ENCODE measurements at regions not wholly inside any gene's neighbourhood (a gene's known extent, or its start where the extent isn't known, plus 50 kb on each side); places are given as distances from the start of the nearest gene placed in this dataset.

- POLR2A ChIA-PET = no interaction called here
- Mint-ChIP-seq H3K4me1 (peaks cover 77% of the 10 kb centered on the region), H3K36me3 (ENCODE audit: low read depth) (no peaks in the 10 kb centered on the region), H3K9me3 (peaks cover 5% of the 10 kb centered on the region), H3K27me3 (no peaks in the 10 kb centered on the region), H3K4me3 (peak overlapping the region; percentile 29), H3K27ac (no peak overlapping the region)
- no peak for TF ChIP-seq CTCF (IDR thresholded peaks at IDR 0.05)
- no peak for ATAC-seq (ENCODE audit: low read depth)
- no peak for DNase-seq
- CTCF ChIA-PET = interaction anchor here (1.2 kb wide), 1 partner anchor 10 kb away, joined by 3 read pairs; no protein-coding TSS in a partner anchor
- intact Hi-C loops (cut with micrococcal nuclease) = no loop called here
Measured at GRCh38 chr10:25692761-25693160, 241.3 kb upstream of the MYO3A start.

- no peak for ATAC-seq (ENCODE audit: low read depth)
- H3K9me3 Mint-ChIP-seq = peaks cover 5% of the 10 kb centered on the region
- CTCF ChIA-PET = no interaction called here
- H3K27ac Mint-ChIP-seq = peak overlapping the region; percentile 79
- H3K4me1 Mint-ChIP-seq = peaks cover 79% of the 10 kb centered on the region
- no peak for DNase-seq
- no peaks in the 10 kb centered on the region for H3K36me3 Mint-ChIP-seq (ENCODE audit: low read depth)
- POLR2A ChIA-PET = no interaction called here
- intact Hi-C loops (cut with micrococcal nuclease) = no loop called here
- no peak for TF ChIP-seq CTCF (IDR thresholded peaks at IDR 0.05)
- H3K27me3 Mint-ChIP-seq = no peaks in the 10 kb centered on the region
- peak overlapping the region; percentile 61 for H3K4me3 Mint-ChIP-seq
Measured at GRCh38 chr10:25694206-25694933, 239.7 kb upstream of the MYO3A start.

DNA sequence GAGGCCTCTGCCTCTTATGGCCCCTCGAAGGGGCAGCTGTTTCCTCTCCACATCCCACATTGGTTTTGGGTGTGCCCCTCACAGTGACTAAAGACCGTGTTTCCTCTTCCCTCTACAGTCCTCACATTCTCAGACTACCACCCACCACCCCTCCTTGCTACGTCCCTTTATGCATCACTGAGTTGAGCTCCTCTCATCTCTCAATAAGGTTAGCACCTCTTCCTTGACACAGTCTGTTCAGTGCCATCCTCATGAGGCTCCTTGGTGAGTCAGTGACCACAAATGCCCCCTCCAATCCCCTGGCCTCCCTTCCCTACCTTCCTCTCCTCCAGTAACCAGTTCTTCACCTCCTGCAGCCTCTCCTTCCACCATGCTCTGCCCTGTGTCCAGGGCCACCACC lies 239.1 kb upstream of the MYO3A start:
- H3K36me3 Mint-ChIP-seq (ENCODE audit: low read depth) = no peaks in the 10 kb centered on the region
- H3K4me3 Mint-ChIP-seq = peak overlapping the region; percentile 61
- POLR2A ChIA-PET = no interaction called here
- H3K4me1 Mint-ChIP-seq = peaks cover 73% of the 10 kb centered on the region
- ATAC-seq (ENCODE audit: low read depth) = peak; percentile 77
- H3K27me3 Mint-ChIP-seq = no peaks in the 10 kb centered on the region
- no peak for TF ChIP-seq CTCF (IDR thresholded peaks at IDR 0.05)
- intact Hi-C loops (cut with micrococcal nuclease) = no loop called here
- no peak for DNase-seq
- CTCF ChIA-PET = no interaction called here
- H3K9me3 Mint-ChIP-seq = peaks cover 5% of the 10 kb centered on the region
- peak overlapping the region; percentile 79 for H3K27ac Mint-ChIP-seq

- ATAC-seq (ENCODE audit: low read depth) (no peak), DNase-seq (no peak)
- no peaks in the 10 kb centered on the region for H3K36me3 Mint-ChIP-seq (ENCODE audit: low read depth)
- ChIA-PET CTCF (no interaction called here), POLR2A (no interaction called here)
- peak overlapping the region; percentile 79 for H3K27ac Mint-ChIP-seq
- no peak for TF ChIP-seq CTCF (IDR thresholded peaks at IDR 0.05)
- H3K4me1 Mint-ChIP-seq = peaks cover 67% of the 10 kb centered on the region
- intact Hi-C loops (cut with micrococcal nuclease) = no loop called here
- H3K4me3 Mint-ChIP-seq = no peak overlapping the region
- peaks cover 5% of the 10 kb centered on the region for H3K9me3 Mint-ChIP-seq
- no peaks in the 10 kb centered on the region for H3K27me3 Mint-ChIP-seq
Measured at GRCh38 chr10:25695586-25695985, 238.4 kb upstream of the MYO3A start.

GRCh38 chr10:25696013-25696708 lies 237.9 kb upstream of the MYO3A start:
- Mint-ChIP-seq H3K4me3 (no peak overlapping the region), H3K4me1 (peaks cover 65% of the 10 kb centered on the region), H3K9me3 (peaks cover 2% of the 10 kb centered on the region), H3K27me3 (no peaks in the 10 kb centered on the region), H3K27ac (no peak overlapping the region), H3K36me3 (ENCODE audit: low read depth) (no peaks in the 10 kb centered on the region)
- no peak for ATAC-seq (ENCODE audit: low read depth)
- ChIA-PET CTCF (no interaction called here), POLR2A (no interaction called here)
- TF ChIP-seq CTCF (IDR thresholded peaks at IDR 0.05) = no peak
- DNase-seq = no peak
- intact Hi-C loops (cut with micrococcal nuclease) = no loop called here

Measured in activated B cell treated with CpG ODN at 0.5 μM for 24 hours (primary cell).